Panc1 (cell line): ENCODE measurements at regions not wholly inside any gene's neighbourhood (a gene's known extent, or its start where the extent isn't known, plus 50 kb on each side); places are given as distances from the start of the nearest gene placed in this dataset.

Source experiments
- ATAC-seq: fragments of 200-7000 bp; cut with Tn5 transposase; 2 replicates; pipeline ENCODE4 v1.9.1; 2020; ENCODE audit warnings: mild to moderate bottlenecking, moderate library complexity
- BruUV-seq: library from RNA; stranded (reverse); fragments of 400-500 nt; replicated peaks from 2 replicates; lab custom pipeline; 2021; lab: Mats Ljungman, UMichigan
- CTCF ChIA-PET: fragments of 300-600 bp; sonication (Branson Sonifier 250); formaldehyde crosslinking; loops from one replicate; lab custom pipeline; 2022; ENCODE audit warnings: antibody characterized with exemption; lab: Charles Lee
- POLR2A ChIA-PET: fragments of 300-600 bp; sonication (Branson Sonifier 250); formaldehyde crosslinking; loops from one replicate; lab custom pipeline; 2022; ENCODE audit warnings: antibody characterized with exemption; lab: Charles Lee
- DNase-seq: peaks from one replicate; pipeline ENCODE4 v3.0.0-alpha.2; 2010; ENCODE audit warnings: low read depth, low spot score
- H3K27ac ChIP-seq: 2 replicates; pipeline ENCODE4 v1.5.1; 2011; ENCODE audit warnings: mild to moderate bottlenecking, low read length, inconsistent platforms
- H3K27me3 ChIP-seq: fragments of 200-500 bp; sonication (Bioruptor generic); 2 replicates; pipeline ENCODE4 v1.6.0; 2014; ENCODE audit warnings: low read length, inconsistent platforms; ENCODE audit not compliant: control insufficient read depth, insufficient read depth
- H3K36me3 ChIP-seq: fragments of 200-500 bp; sonication (Bioruptor generic); 2 replicates; pipeline ENCODE4 v1.5.1; 2014; ENCODE audit warnings: inconsistent platforms, mild to moderate bottlenecking, low read length, moderate library complexity; ENCODE audit not compliant: control insufficient read depth, insufficient read depth
- H3K4me1 ChIP-seq: 2 replicates; pipeline ENCODE4 v1.5.1; 2011; ENCODE audit warnings: inconsistent platforms, mild to moderate bottlenecking, low read length, moderate library complexity; ENCODE audit not compliant: control insufficient read depth, insufficient read depth
- H3K4me3 ChIP-seq, 2 experiments: 2 replicates each; pipeline ENCODE4 v1.5.1; 2011 to 2012; ENCODE audit warnings: low read depth in 2 of 2, low read length in 2 of 2, mild to moderate bottlenecking in 2 of 2, inconsistent platforms in 1 of 2, moderate library complexity in 1 of 2
- H3K9me3 ChIP-seq: fragments of 200-500 bp; sonication (Bioruptor generic); 2 replicates; pipeline ENCODE4 v1.5.1; 2014; ENCODE audit warnings: low read depth, mild to moderate bottlenecking, inconsistent platforms, low read length, moderate library complexity; ENCODE audit not compliant: control insufficient read depth, insufficient read depth
- POLR2AphosphoS5 ChIP-seq: IDR thresholded peaks from 2 replicates; pipeline ENCODE4 v1.6.1; 2012; ENCODE audit warnings: mild to moderate bottlenecking, low read depth, low read length, moderate library complexity
- SIN3A ChIP-seq: IDR thresholded peaks from 2 replicates; pipeline ENCODE4 v1.6.1; 2012; ENCODE audit warnings: low read depth, mild to moderate bottlenecking, low read length, moderate library complexity, borderline replicate concordance; ENCODE audit not compliant: insufficient read depth
- TCF7L2 ChIP-seq: IDR thresholded peaks from 2 replicates; pipeline ENCODE4 v1.6.1; 2011; ENCODE audit warnings: mild to moderate bottlenecking, low read depth, low read length, inconsistent platforms
- in situ Hi-C: cut with HindIII; loops from 2 replicates; pipeline ENCODE4 v1.10.0; 2016; ENCODE audit warnings: low sequenced_read_pairs, low pct_unique_long_range_greater_than_20kb
- intact Hi-C: fragments of 100-400 bp; cut with micrococcal nuclease; formaldehyde crosslinking; loops from one replicate; pipeline ENCODE4 v1.10.0; 2022; ENCODE audit not compliant: unreplicated experiment
- TF ChIP-seq, protein P1 (sequence below), 2 experiments: IDR thresholded peaks; 2 replicates each; pipeline ENCODE4 v1.6.1; 2011 to 2012; ENCODE audit warnings: low read depth in 2 of 2, control low read depth in 1 of 2, low read length in 1 of 2, mild to moderate bottlenecking in 1 of 2, moderate library complexity in 1 of 2; ENCODE audit not compliant: insufficient read depth in 1 of 2
- TF ChIP-seq, protein P2 (sequence below): fragments of 450-650 bp; IDR thresholded peaks from 2 replicates; pipeline ENCODE4 v1.5.1; 2017; ENCODE audit warnings: mild to moderate bottlenecking

DNA sequence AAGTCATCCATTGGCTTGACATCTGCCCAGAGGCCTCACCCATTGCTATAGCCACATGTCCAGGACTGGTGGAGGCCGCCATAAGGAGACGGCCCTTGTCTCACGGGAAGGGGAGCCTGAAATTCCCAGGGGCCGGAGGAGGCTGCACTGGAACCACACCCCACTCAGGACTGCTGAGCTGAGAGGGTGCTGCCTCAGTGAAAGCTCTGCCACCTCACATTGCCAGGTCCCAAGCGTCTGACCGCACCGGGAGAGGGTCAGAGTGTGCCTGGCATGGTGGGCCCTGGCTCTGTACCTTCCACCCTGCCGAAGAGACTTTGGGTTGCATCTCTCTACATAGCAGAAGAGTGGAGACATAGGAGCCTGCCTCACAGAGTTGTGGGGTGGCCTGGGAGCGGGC is 134.1 kb upstream of the GLI2 start:
- POLR2A ChIA-PET = no interaction called here
- Histone ChIP-seq H3K36me3 (no peaks in the 10 kb centered on the region), H3K4me1 (no peaks in the 10 kb centered on the region), H3K27me3 (no peaks in the 10 kb centered on the region), H3K4me3 (no peak overlapping the region), H3K9me3 (no peaks in the 10 kb centered on the region), H3K27ac (no peak overlapping the region)
- no TSS peak for BruUV-seq
- no peak for DNase-seq
- CTCF ChIA-PET = no interaction called here
- ATAC-seq = no peak
- TF ChIP-seq, protein P1, sequence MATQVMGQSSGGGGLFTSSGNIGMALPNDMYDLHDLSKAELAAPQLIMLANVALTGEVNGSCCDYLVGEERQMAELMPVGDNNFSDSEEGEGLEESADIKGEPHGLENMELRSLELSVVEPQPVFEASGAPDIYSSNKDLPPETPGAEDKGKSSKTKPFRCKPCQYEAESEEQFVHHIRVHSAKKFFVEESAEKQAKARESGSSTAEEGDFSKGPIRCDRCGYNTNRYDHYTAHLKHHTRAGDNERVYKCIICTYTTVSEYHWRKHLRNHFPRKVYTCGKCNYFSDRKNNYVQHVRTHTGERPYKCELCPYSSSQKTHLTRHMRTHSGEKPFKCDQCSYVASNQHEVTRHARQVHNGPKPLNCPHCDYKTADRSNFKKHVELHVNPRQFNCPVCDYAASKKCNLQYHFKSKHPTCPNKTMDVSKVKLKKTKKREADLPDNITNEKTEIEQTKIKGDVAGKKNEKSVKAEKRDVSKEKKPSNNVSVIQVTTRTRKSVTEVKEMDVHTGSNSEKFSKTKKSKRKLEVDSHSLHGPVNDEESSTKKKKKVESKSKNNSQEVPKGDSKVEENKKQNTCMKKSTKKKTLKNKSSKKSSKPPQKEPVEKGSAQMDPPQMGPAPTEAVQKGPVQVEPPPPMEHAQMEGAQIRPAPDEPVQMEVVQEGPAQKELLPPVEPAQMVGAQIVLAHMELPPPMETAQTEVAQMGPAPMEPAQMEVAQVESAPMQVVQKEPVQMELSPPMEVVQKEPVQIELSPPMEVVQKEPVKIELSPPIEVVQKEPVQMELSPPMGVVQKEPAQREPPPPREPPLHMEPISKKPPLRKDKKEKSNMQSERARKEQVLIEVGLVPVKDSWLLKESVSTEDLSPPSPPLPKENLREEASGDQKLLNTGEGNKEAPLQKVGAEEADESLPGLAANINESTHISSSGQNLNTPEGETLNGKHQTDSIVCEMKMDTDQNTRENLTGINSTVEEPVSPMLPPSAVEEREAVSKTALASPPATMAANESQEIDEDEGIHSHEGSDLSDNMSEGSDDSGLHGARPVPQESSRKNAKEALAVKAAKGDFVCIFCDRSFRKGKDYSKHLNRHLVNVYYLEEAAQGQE (IDR thresholded peaks at IDR 0.05; ENCODE audit: insufficient read depth in 1 of 2, low read depth in 2 of 2, low read length in 1 of 2) = no peak
- no peak for TF ChIP-seq POLR2AphosphoS5
- no peak for TF ChIP-seq SIN3A
- no peak for TF ChIP-seq TCF7L2
- TF ChIP-seq, protein P2, sequence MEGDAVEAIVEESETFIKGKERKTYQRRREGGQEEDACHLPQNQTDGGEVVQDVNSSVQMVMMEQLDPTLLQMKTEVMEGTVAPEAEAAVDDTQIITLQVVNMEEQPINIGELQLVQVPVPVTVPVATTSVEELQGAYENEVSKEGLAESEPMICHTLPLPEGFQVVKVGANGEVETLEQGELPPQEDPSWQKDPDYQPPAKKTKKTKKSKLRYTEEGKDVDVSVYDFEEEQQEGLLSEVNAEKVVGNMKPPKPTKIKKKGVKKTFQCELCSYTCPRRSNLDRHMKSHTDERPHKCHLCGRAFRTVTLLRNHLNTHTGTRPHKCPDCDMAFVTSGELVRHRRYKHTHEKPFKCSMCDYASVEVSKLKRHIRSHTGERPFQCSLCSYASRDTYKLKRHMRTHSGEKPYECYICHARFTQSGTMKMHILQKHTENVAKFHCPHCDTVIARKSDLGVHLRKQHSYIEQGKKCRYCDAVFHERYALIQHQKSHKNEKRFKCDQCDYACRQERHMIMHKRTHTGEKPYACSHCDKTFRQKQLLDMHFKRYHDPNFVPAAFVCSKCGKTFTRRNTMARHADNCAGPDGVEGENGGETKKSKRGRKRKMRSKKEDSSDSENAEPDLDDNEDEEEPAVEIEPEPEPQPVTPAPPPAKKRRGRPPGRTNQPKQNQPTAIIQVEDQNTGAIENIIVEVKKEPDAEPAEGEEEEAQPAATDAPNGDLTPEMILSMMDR = no peak
- intact Hi-C loops (no loop called here), in situ Hi-C loops (no loop called here)

DNA sequence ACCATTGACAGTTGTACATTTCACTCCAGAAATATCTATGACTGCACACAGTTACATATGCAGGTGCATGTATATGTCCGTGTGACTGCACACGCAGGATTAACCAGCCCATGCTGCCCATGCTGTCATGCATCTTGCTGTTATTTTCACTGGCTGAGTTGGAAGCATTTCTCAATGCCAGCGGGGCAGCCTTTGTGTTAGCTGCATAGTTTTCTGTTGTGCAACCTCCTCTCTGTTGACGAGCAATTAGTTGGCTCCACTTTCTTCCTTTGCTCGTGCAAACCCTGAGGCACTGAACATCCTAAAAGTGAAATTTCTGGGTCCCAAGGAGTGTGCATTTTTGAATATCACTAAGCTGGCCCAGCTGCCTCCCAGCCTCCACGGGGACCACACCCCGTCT is 133.4 kb upstream of the GLI2 start:
- ChIA-PET CTCF (no interaction called here), POLR2A (no interaction called here)
- H3K27ac ChIP-seq = no peak overlapping the region
- no peak for DNase-seq
- BruUV-seq = no TSS peak
- no peak for ATAC-seq
- H3K9me3 ChIP-seq = no peaks in the 10 kb centered on the region
- no peaks in the 10 kb centered on the region for H3K4me1 ChIP-seq
- H3K27me3 ChIP-seq = no peaks in the 10 kb centered on the region
- intact Hi-C loops = no loop called here
- no peak overlapping the region for H3K4me3 ChIP-seq
- no peaks in the 10 kb centered on the region for H3K36me3 ChIP-seq
- in situ Hi-C loops = no loop called here
- TF ChIP-seq, protein P2 = no peak
- TF ChIP-seq TCF7L2 = no peak
- no peak for TF ChIP-seq SIN3A
- TF ChIP-seq, protein P1 (IDR thresholded peaks at IDR 0.05; ENCODE audit: insufficient read depth in 1 of 2, low read depth in 2 of 2, low read length in 1 of 2) = no peak
